ENCODE measurements at regions not wholly inside any gene's neighbourhood (a gene's known extent, or its start where the extent isn't known, plus 50 kb on each side); places are given as distances from the start of the nearest gene placed in this dataset.

DNA sequence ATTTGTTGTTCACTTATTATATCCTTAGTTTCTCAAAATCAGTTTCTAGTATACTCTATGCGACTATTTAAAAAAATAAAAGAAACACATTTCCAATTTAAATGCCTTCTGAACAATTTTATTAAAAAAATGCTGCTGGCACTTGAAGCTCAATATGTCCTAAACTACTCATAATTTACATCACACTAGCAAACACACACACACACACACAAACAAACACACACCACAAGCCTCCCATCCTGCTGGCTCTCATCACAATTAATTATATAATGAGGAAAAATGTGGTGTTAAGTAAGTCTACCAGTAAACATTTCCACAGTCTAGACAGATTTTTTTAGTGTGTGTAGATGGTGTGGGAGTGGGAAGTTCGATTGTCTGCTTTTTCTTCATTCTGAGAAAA is 350.3 kb downstream of the AASDHPPT start:
- no peak overlapping the region for H3K27ac ChIP-seq
- H3K9me3 ChIP-seq, result no peaks in the 10 kb centered on the region
- H3K4me3 ChIP-seq, result no peak overlapping the region
- no peak for DNase-seq (ENCODE audit: extremely low spot score in 2 of 2)
- intact Hi-C loops (cut with DNase I), result no loop called here
- no peaks in the 10 kb centered on the region for H3K36me3 ChIP-seq
- H3K27me3 ChIP-seq, result no peaks in the 10 kb centered on the region
- no peak for TF ChIP-seq POLR2A (IDR thresholded peaks at IDR 0.05)
- TF ChIP-seq CTCF (IDR thresholded peaks at IDR 0.05), result no peak
- TF ChIP-seq POLR2AphosphoS5 (IDR thresholded peaks at IDR 0.05; ENCODE audit: insufficient read depth in 1 of 2, low read depth in 1 of 2), result no peak
- H3K4me1 ChIP-seq, result no peaks in the 10 kb centered on the region

DNA sequence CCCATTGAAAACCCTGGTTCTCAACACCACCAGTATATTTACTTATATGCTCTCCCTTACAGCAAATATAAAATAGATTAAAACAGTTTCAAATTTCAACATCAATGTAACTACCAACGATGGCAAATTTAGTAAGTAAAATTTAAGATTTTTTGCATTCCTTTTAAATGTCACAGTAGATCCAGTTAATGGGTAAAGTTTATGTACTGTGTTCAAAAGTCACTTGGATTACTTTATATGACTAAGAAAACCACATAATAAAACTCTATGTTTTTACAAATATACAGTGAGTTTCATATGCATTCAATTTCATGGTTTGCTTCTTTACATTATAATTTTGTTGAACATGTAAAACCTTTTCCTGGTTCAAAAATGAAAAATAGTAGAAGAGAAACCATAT is 364.6 kb downstream of the AASDHPPT start:
- H3K9me3 ChIP-seq, result no peaks in the 10 kb centered on the region
- DNase-seq (ENCODE audit: extremely low spot score in 2 of 2), result no peak
- no peak overlapping the region for H3K27ac ChIP-seq
- no peaks in the 10 kb centered on the region for H3K36me3 ChIP-seq
- no peak overlapping the region for H3K4me3 ChIP-seq
- intact Hi-C loops (cut with DNase I), result no loop called here
- TF ChIP-seq CTCF (IDR thresholded peaks at IDR 0.05), result no peak
- TF ChIP-seq POLR2A (IDR thresholded peaks at IDR 0.05), result no peak
- TF ChIP-seq POLR2AphosphoS5 (IDR thresholded peaks at IDR 0.05; ENCODE audit: insufficient read depth in 1 of 2, low read depth in 1 of 2), result no peak
- H3K27me3 ChIP-seq, result no peaks in the 10 kb centered on the region
- peaks cover 5% of the 10 kb centered on the region for H3K4me1 ChIP-seq

DNA sequence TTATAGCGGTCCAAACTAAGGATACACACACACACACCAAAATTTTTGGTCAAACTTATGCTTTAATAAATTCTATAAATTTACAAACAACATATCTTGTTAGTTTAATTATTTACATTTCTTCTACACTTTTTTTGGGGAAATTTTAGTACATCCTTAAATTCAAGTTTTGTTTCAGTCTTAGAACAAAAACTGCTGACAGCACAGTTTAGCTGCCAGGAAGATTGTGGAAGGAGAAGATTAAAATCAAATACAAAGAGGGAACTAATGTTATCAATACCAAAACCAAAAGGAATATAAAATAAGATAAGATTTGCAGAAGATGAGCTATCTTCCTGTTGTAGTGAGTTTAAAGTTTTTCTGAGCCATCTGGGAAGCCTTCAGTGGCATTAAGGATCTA is 368.8 kb downstream of the AASDHPPT start:
- no peak overlapping the region for H3K27ac ChIP-seq
- TF ChIP-seq POLR2A (IDR thresholded peaks at IDR 0.05), result no peak
- no peak for TF ChIP-seq POLR2AphosphoS5 (IDR thresholded peaks at IDR 0.05; ENCODE audit: insufficient read depth in 1 of 2, low read depth in 1 of 2)
- no peak for TF ChIP-seq CTCF (IDR thresholded peaks at IDR 0.05)
- intact Hi-C loops (cut with DNase I), result no loop called here
- H3K4me1 ChIP-seq, result peaks cover 10% of the 10 kb centered on the region
- H3K4me3 ChIP-seq, result no peak overlapping the region
- no peaks in the 10 kb centered on the region for H3K9me3 ChIP-seq
- no peaks in the 10 kb centered on the region for H3K36me3 ChIP-seq
- H3K27me3 ChIP-seq, result no peaks in the 10 kb centered on the region
- DNase-seq (ENCODE audit: extremely low spot score in 2 of 2), result no peak

GRCh38 chr11:106446955-106447354 is 369.5 kb downstream of the AASDHPPT start:
- no peak for DNase-seq (ENCODE audit: extremely low spot score in 2 of 2)
- no peaks in the 10 kb centered on the region for H3K36me3 ChIP-seq
- no peaks in the 10 kb centered on the region for H3K27me3 ChIP-seq
- intact Hi-C loops (cut with DNase I), result no loop called here
- H3K4me3 ChIP-seq, result no peak overlapping the region
- no peaks in the 10 kb centered on the region for H3K9me3 ChIP-seq
- peaks cover 10% of the 10 kb centered on the region for H3K4me1 ChIP-seq
- TF ChIP-seq POLR2AphosphoS5 (IDR thresholded peaks at IDR 0.05; ENCODE audit: insufficient read depth in 1 of 2, low read depth in 1 of 2), result no peak
- no peak for TF ChIP-seq POLR2A (IDR thresholded peaks at IDR 0.05)
- TF ChIP-seq CTCF (IDR thresholded peaks at IDR 0.05), result no peak
- H3K27ac ChIP-seq, result peak overlapping the region; percentile 15

DNA sequence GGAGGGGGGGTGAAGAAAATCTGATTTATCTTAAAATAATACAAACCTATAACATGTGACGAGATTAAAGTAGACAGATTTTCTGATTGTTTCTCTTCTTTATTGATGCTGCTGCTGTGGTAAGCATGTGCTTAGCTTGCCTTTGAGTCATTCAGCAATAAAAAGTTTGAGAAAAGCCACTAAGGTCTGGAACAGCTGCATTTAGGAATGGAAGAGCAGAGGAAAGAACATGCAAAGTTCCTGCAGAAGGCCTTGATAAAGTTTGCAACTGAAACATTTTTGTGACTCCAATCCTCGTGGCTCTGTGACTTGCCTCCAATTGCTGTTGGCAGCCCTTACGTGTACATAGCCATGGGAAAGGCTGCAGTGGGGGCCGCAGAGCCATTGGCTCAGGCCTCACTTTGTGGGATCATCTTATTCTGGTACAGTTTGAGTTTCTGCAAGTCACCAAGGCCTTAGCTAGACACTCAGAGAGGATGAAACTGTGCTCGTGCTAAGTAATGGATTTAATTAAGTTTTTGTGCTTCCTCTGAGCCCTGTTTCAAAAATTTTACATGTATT is 370.2 kb downstream of the AASDHPPT start:
- Histone ChIP-seq H3K27ac (peak overlapping the region; percentile 15), H3K36me3 (no peaks in the 10 kb centered on the region), H3K27me3 (no peaks in the 10 kb centered on the region), H3K4me3 (no peak overlapping the region), H3K9me3 (no peaks in the 10 kb centered on the region), H3K4me1 (peaks cover 10% of the 10 kb centered on the region)
- intact Hi-C loops (cut with DNase I), result no loop called here
- TF ChIP-seq POLR2A (IDR thresholded peaks at IDR 0.05) (no peak), CTCF (IDR thresholded peaks at IDR 0.05) (no peak), POLR2AphosphoS5 (IDR thresholded peaks at IDR 0.05; ENCODE audit: insufficient read depth in 1 of 2, low read depth in 1 of 2) (no peak)
- DNase-seq (ENCODE audit: extremely low spot score in 2 of 2), result no peak

Data from vagina (tissue), 2 donors.